ENCODE measurements at regions not wholly inside any gene's neighbourhood (a gene's known extent, or its start where the extent isn't known, plus 50 kb on each side); places are given as distances from the start of the nearest gene placed in this dataset.

DNA sequence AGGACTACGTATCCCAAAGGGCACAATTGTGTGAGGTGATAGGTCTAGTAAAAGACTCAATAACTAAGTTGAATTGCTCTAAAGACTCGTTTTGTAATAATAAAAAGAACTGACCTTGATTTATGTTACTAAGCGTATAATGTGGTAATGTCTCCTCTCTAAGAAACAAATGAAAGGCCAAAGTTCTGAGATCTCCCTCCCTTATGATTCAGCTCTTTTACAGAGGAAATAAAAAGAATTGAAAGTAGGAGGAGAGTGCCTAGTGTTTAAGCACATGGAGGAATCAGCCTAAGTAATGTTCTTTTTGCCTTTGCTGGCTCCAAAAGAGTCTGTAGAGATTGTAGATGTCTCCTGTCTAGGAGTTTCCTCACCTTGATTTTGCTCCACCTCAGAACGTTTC is 98.0 kb downstream of the ARL4A start:
- no peak for DNase-seq

DNA sequence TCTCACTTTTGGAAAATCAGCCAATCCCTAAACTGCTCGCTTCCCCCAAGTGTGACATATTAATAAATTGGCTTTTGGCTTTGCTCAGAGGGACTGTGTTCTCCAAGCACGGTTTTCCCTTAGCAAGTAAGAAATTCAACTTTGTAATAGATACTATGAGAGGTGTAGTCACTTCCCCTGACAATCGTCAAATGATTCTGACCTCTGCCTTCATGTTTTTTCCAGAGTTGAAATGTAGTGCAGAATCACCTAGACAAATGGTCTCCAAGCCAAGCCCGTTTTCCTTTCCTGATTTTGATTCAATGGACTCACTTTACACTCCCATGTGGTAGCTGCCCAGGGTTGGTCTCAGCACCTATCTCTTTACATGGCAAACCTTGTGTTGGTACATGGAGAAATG is 99.1 kb downstream of the ARL4A start:
- DNase-seq = no peak

DNA sequence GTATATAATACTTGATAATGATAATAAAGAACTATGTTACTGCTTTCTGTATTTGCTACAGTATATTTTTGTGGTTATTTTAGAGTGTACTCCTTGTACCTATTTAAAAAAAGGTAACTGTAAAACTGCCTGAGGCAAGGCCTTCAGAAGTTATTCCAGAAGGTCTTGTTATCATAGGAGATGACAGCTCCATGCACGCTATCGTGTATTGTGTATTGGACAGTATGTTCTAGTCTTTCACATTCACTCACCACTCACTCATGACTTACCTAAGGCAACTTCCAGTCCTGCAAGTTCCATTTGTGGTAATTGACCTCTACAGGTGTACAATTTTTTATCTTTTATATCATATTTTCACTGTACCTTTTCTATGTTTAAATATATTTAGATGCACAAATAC is 100.7 kb downstream of the ARL4A start:
- DNase-seq = no peak

- no peak for DNase-seq
These were observed 101.2 kb downstream of the ARL4A start for GRCh38 chr7:12788591-12788990.

DNA sequence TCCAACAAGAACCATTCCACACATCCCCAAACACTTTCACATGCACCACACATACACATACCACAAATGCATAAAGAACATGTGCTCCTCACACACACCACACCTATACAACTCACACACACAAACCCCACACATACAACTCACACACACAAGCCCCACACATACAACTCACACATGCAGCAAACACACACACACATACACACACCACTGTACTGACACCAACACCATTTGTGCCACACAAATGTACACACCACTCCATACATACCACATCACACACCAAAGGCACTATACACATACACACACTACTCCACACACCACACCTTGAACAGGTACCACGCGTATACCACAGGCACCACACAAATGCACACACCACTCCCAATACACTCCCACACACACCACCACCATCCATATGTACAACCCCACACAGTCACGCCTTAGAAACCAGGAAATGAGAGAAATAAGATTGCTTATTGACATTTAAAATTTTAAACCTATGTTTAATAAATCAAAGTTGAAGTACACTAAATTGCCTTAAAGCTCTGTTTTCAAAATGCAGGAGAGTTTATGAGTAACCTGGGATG is 107.4 kb downstream of the ARL4A start:
- no peak for DNase-seq

GRCh38 chr7:12796397-12797127 is 109.1 kb downstream of the ARL4A start:
- DNase-seq = no peak

DNA sequence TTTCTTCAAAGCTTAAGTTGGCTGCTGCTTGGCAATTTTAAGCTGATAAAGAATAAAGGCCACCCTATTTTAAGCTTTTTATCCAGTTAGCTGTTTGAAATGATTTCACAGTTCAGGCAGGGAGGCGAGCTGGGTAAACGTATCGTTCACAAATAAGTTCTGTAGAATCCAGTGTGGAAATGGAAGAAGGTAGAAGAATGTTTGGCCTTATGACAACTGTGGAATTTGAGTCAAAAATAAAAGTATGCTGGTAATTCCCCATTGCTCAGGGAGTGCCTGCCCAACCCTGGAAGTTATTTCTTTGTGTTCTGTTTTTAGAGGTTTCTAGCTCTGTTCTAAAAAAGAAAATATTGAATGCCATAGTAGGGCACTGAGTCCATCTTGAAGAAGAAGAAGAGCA is 113.1 kb downstream of the ARL4A start:
- no peak for DNase-seq

GRCh38 chr7:12801107-12801506 is 113.7 kb downstream of the ARL4A start:
- DNase-seq = no peak

DNA sequence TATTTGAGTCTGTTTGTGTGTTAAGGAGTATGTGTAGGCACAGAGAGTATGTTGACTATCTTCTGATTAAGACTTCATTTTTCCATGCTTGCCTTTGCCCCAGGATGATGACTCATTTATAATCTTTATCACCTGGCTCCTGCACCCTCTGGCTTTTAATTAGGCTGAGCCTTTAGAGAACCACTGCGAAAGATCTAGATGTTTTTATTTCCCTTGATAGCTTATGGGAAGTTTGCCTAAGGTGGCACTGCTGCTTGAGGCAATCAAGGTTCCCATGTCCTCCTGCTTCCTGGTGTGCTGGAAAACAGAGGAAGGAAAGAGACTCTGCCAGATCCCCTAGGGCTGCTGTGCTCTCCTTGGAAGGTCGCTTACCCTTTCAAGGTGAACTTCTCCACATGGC is 114.6 kb downstream of the ARL4A start:
- no peak for DNase-seq

- DNase-seq = no peak
These were observed 116.1 kb downstream of the ARL4A start for GRCh38 chr7:12803542-12803941.

DNA sequence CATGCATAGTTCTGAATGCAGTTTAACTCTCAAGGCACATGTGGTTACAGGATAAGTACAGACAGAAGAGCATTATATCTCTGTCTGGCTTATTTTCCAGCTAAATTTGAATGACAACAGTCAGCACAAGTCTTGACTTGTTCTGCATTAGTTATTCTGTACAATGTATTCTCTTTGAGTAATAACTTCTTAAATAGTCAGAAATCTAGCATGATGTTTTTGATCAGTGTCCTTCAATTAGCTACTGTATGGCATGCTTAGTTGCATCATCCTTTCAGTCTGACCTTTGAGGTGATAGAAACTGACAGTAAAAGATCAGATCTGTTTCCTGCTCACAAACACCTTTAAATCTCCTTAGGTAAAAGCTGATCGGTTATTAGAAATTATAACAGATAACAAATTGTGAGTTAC is 118.1 kb downstream of the ARL4A start:
- DNase-seq = no peak

GRCh38 chr7:12805957-12806356 is 118.5 kb downstream of the ARL4A start:
- no peak for DNase-seq

DNA sequence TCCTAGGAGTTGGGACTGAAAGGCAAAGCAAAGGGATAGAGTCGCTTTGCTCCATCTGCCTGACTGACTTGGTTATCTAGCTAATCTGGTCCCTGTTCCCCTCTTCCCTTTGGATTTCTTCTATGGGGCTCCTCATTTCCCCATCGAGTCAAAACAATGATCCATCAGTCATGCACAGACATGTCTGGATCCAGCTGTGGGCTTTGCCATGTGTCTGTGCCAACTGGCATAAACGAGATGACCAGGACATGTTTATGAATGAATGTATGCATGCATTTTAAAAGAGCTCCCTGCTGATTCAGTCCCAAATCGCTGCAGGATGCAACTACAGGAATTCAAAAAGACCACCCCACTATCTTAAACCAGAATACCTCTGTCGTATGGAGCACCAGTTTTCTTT is 122.0 kb downstream of the ARL4A start:
- no peak for DNase-seq

DNA sequence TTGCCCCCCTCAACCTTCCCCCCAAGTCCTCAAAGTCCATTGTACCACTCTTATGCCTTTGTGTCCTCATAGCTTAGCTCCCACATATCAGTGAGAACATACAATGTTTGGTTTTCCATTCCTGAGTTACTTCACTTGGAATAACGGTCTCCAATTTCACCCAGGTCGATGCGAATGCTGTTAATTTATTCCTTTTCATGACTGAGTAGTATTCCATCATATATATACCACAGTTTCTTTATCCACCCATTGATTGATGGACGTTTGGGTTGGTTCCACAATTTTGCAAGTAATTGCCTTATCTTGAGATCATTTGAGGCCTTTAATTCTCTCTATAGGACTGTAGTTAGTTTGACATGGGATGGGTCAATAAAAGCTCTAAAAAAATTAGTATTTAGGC is 124.7 kb downstream of the ARL4A start:
- DNase-seq = no peak

- no peak for DNase-seq
These were observed 126.7 kb downstream of the ARL4A start for GRCh38 chr7:12814107-12814506.

DNA sequence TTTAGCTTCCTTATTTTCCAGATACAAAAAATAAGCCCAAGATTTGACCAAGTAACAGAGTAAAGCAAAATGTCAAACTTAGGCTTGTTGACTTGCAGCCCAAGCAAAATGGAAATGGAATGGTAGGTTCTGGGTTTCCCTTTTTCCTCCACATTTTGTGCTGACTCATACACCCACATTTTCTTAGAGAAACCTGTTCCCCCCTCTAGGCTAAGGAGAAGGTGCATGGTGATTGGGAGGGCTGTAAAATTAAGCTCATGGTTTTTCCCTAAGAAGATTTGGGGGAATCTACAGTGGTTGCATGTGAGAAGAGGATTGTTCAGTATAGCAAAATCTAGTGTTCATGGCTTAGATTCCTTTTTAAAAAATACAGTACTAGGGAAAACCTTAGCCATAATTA is 127.4 kb downstream of the ARL4A start:
- DNase-seq = no peak

- no peak for DNase-seq
These were observed 128.0 kb downstream of the ARL4A start for GRCh38 chr7:12815426-12815825.

DNA sequence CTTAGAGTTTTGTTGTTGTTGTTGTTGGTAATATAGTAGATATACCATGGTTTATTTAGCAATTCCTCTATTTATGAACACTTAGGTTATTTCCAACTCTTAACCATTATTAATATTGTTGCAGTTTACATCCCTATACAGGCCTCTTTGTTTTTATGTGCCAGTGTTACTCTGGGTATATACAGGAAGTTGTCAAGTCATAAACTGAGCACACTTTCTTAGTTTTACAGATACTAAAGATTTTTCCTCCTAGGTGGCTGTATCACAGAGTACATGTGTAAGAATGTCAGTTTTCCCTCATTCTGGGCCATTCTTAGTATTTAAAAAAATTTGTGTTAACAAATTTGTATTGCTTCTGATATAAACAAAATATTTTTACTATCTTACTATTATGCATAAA is 128.4 kb downstream of the ARL4A start:
- DNase-seq = no peak

DNA sequence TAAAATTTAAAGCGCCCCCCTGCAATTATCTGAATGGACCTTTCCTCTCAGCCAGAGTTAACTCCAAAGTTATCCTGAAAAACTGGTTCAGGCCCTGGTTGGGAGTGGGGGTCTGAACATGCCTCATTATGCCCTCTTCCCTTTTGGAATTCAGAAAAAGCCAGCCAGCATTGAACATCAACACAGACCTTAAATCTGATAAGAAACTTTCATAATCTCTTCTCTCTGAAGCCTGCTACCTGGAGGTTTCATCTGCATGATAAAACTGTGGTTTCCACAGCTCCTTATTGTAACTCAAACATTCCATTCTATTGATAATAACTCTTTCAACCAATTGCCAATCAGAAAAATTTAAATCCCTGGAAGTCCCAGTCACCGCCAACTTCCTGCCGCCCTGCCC is 133.3 kb downstream of the ARL4A start:
- no peak for DNase-seq

DNA sequence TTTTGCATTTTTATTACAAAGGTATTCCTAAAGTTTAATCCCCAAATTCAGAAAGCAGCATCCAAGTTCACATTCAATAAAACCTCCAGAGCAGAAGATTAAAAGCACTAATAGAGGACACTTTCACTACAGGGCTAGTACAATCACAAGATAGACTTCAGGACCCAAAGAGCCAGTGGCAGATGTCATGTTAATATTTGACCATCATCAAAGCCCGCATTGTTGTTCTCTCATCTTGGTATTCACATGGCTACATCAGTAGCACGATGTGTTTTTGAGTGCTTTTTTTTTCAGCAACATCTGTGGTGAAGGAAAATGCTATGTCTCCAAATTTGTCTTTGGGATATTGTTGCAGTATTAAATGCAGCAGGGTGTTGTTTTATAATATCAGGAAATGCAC is 134.3 kb downstream of the ARL4A start:
- DNase-seq = no peak

GRCh38 chr7:12826079-12826478 is 138.6 kb downstream of the ARL4A start:
- DNase-seq = no peak

- DNase-seq = no peak
These were observed 139.9 kb downstream of the ARL4A start for GRCh38 chr7:12827219-12827821.

- DNase-seq = no peak
These were observed 140.5 kb downstream of the ARL4A start for GRCh38 chr7:12827920-12828319.

DNA sequence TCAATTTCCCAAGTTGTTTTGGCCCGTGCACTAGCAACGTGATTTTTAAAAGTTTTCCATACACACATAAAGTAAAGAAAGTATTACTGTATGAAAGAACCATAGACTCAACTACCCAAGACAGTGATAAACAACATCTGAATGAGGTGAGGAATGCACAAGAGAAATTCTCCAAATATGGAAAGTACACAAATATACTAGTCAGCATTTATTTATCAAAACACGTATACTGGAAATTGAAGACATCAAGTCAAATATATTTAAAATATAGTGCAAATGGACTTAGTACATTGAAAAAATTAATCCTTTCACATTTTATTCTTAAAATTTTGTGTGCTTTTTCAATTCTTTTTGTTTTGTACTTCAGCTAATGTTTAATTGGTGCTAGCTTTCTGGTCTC is 143.6 kb downstream of the ARL4A start:
- DNase-seq = no peak

- DNase-seq = no peak
These were observed 146.4 kb downstream of the ARL4A start for GRCh38 chr7:12833829-12834228.

Measured in CD4-positive, alpha-beta T cell treated with Interferon alpha-2 for 1 hour (primary cell).